Ascending aorta (tissue), 2 donors: ENCODE measurements at regions not wholly inside any gene's neighbourhood (a gene's known extent, or its start where the extent isn't known, plus 50 kb on each side); places are given as distances from the start of the nearest gene placed in this dataset.

ENCODE experiments used
- DNase-seq, 2 donors: peaks; one replicate each; pipeline ENCODE4 v3.0.0-alpha.2; 2019; ENCODE audit warnings: low spot score in 2 of 2
- H3K27ac ChIP-seq, 2 donors: fragments of 200-600 bp; sonication (generic); one replicate each; pipeline ENCODE4 v1.5.1; 2016 to 2017; ENCODE audit warnings: mild to moderate bottlenecking in 1 of 2
- H3K27me3 ChIP-seq: fragments of 200-600 bp; sonication (generic); one replicate; pipeline ENCODE4 v1.5.1; 2017
- H3K36me3 ChIP-seq, 2 donors: fragments of 200-600 bp; sonication (generic); one replicate each; pipeline ENCODE4 v1.5.1; 2016
- H3K4me1 ChIP-seq, 2 donors: fragments of 200-600 bp; sonication (generic); one replicate each; pipeline ENCODE4 v1.5.1; 2016 to 2017; ENCODE audit warnings: mild to moderate bottlenecking in 1 of 2
- H3K4me3 ChIP-seq, 2 donors: fragments of 200-600 bp; sonication (generic); one replicate each; pipeline ENCODE4 v1.5.1; 2016 to 2017; ENCODE audit warnings: mild to moderate bottlenecking in 1 of 2
- H3K9me3 ChIP-seq, 2 donors: fragments of 200-600 bp; sonication (generic); one replicate each; pipeline ENCODE4 v1.5.1; 2016
- CTCF ChIP-seq, 3 experiments: fragments of 200-600 bp in 2 of 3; fragments of 450-650 bp in 1 of 3; sonication (generic) in 2 of 3; IDR thresholded peaks; one replicate each; pipeline ENCODE4 v1.5.1; 2016 to 2019; ENCODE audit warnings: antibody characterized with exemption in 3 of 3, mild to moderate bottlenecking in 1 of 3, moderate library complexity in 1 of 3
- intact Hi-C: fragments of 100-400 bp; cut with DNase I; formaldehyde crosslinking; loops from one replicate; pipeline ENCODE4 v1.15.1; 2023

- H3K27me3 ChIP-seq = no peaks in the 10 kb centered on the region
- peaks cover 0 to 2% of the 10 kb centered on the region in 2 donors for H3K4me1 ChIP-seq
- no peak overlapping the region for H3K27ac ChIP-seq
- no peak for TF ChIP-seq CTCF (IDR thresholded peaks at IDR 0.05)
- intact Hi-C loops = no loop called here
- H3K36me3 ChIP-seq = no peaks in the 10 kb centered on the region
- no peak for DNase-seq
- no peaks in the 10 kb centered on the region for H3K9me3 ChIP-seq
- no peak overlapping the region for H3K4me3 ChIP-seq
These were observed 118.9 kb upstream of the GK2 start for GRCh38 chr4:79526641-79527565.

- H3K4me1 ChIP-seq = peaks cover 0 to 7% of the 10 kb centered on the region in 2 donors
- H3K9me3 ChIP-seq = no peaks in the 10 kb centered on the region
- intact Hi-C loops = no loop called here
- no peak overlapping the region for H3K27ac ChIP-seq
- no peak for TF ChIP-seq CTCF (IDR thresholded peaks at IDR 0.05)
- DNase-seq = no peak
- H3K27me3 ChIP-seq = no peaks in the 10 kb centered on the region
- H3K36me3 ChIP-seq = no peaks in the 10 kb centered on the region
- no peak overlapping the region for H3K4me3 ChIP-seq
These were observed 108.1 kb upstream of the GK2 start for GRCh38 chr4:79516114-79516513.

- Histone ChIP-seq H3K27me3 (no peaks in the 10 kb centered on the region), H3K27ac (no peak overlapping the region), H3K4me3 (no peak overlapping the region), H3K36me3 (no peaks in the 10 kb centered on the region), H3K4me1 (peaks cover 0 to 7% of the 10 kb centered on the region in 2 donors), H3K9me3 (no peaks in the 10 kb centered on the region)
- no peak for DNase-seq
- no peak for TF ChIP-seq CTCF (IDR thresholded peaks at IDR 0.05)
- intact Hi-C loops = no loop called here
These were observed 106.7 kb upstream of the GK2 start for GRCh38 chr4:79514621-79515329.

GRCh38 chr4:79513576-79513975, 105.5 kb upstream of the GK2 start:
- H3K27ac ChIP-seq = peak overlapping the region in 1 of 2 donors; percentile 25
- no peak for TF ChIP-seq CTCF (IDR thresholded peaks at IDR 0.05)
- intact Hi-C loops = no loop called here

GRCh38 chr4:79512363-79512762, 104.3 kb upstream of the GK2 start:
- Histone ChIP-seq H3K9me3 (no peaks in the 10 kb centered on the region), H3K36me3 (no peaks in the 10 kb centered on the region), H3K4me1 (peaks cover 0 to 7% of the 10 kb centered on the region in 2 donors), H3K27me3 (no peaks in the 10 kb centered on the region), H3K4me3 (no peak overlapping the region), H3K27ac (no peak overlapping the region)
- intact Hi-C loops = no loop called here
- DNase-seq = no peak
- TF ChIP-seq CTCF (IDR thresholded peaks at IDR 0.05) = no peak

More at GRCh38 chr4:79513576-79513975, 105.5 kb upstream of the GK2 start:
- Histone ChIP-seq H3K4me1 (peaks cover 0 to 7% of the 10 kb centered on the region in 2 donors), H3K4me3 (no peak overlapping the region), H3K9me3 (no peaks in the 10 kb centered on the region), H3K27me3 (no peaks in the 10 kb centered on the region), H3K36me3 (no peaks in the 10 kb centered on the region)
- no peak for DNase-seq
